PC-9 (cell line): ENCODE measurements at regions not wholly inside any gene's neighbourhood (a gene's known extent, or its start where the extent isn't known, plus 50 kb on each side); places are given as distances from the start of the nearest gene placed in this dataset.

Experiments used
- EZH2 ChIP-seq: fragments of 200-600 bp; sonication (generic); IDR thresholded peaks from 2 replicates; pipeline ENCODE4 v1.8.0; 2017; ENCODE audit warnings: antibody characterized with exemption, low read depth
- TF ChIP-seq, protein P1 (sequence below): fragments of 200-600 bp; sonication (generic); conservative IDR thresholded peaks from 2 replicates; pipeline ENCODE4 v1.6.1; 2017; ENCODE audit warnings: mixed run types, antibody characterized with exemption, mild to moderate bottlenecking, moderate library complexity

GRCh38 chr2:64750817-64751285 lies 97.1 kb upstream of the SERTAD2 start:
- no peak for TF ChIP-seq EZH2
- TF ChIP-seq, protein P1, sequence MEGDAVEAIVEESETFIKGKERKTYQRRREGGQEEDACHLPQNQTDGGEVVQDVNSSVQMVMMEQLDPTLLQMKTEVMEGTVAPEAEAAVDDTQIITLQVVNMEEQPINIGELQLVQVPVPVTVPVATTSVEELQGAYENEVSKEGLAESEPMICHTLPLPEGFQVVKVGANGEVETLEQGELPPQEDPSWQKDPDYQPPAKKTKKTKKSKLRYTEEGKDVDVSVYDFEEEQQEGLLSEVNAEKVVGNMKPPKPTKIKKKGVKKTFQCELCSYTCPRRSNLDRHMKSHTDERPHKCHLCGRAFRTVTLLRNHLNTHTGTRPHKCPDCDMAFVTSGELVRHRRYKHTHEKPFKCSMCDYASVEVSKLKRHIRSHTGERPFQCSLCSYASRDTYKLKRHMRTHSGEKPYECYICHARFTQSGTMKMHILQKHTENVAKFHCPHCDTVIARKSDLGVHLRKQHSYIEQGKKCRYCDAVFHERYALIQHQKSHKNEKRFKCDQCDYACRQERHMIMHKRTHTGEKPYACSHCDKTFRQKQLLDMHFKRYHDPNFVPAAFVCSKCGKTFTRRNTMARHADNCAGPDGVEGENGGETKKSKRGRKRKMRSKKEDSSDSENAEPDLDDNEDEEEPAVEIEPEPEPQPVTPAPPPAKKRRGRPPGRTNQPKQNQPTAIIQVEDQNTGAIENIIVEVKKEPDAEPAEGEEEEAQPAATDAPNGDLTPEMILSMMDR: no peak
